GM06990 (cell line): ENCODE measurements at regions not wholly inside any gene's neighbourhood (a gene's known extent, or its start where the extent isn't known, plus 50 kb on each side); places are given as distances from the start of the nearest gene placed in this dataset.

ENCODE experiments used
- DNase-seq: peaks from one replicate; pipeline ENCODE4 v3.0.0-alpha.2; 2011; ENCODE audit not compliant: insufficient read length; ENCODE audit errors: extremely low read depth
- H3K27me3 ChIP-seq: replicated peaks from 2 replicates; pipeline ENCODE4 v1.6.0; 2011; ENCODE audit warnings: low read length; ENCODE audit not compliant: control insufficient read depth, insufficient read depth
- H3K36me3 ChIP-seq: 2 replicates; pipeline ENCODE4 v1.5.1; 2011; ENCODE audit warnings: low read length; ENCODE audit not compliant: control insufficient read depth, insufficient read depth
- H3K4me3 ChIP-seq: replicated peaks from 2 replicates; pipeline ENCODE4 v1.5.1; 2011; ENCODE audit warnings: low read depth, mild to moderate bottlenecking, control low read depth, low read length
- TF ChIP-seq, protein P1 (sequence below): IDR thresholded peaks from 2 replicates; pipeline ENCODE4 v1.5.1; 2011; ENCODE audit warnings: low read length, control low read depth, mild to moderate bottlenecking, inconsistent platforms; ENCODE audit not compliant: insufficient read depth, poor library complexity, severe bottlenecking

DNA sequence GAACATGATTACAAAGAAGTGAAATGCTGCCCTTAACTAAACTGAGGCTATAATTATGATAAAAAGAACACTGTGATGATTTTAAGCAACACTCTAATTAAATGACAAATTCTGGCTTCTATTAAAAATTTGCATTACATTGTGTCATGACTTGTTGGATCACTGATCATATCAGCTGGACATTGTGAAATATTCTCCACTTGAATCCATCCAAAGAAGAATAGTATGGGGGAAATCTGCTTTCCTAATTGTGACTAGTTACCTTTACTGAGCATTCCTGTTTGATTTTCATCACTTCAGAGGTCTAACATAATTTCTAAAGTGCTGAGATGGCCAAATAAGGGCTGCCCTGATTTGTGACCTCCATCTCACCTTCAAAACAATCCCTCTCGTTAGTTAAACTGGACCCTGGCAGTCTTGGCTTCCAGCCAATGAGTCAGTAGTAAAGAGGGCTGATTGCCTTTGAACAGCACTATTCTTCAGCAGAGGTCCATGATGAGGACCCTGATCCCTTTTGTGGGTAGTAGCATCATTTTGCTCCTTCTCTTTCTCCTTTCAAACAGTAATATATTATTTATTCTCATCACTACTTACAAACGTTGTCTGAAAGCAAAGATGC is 53.5 kb upstream of the LEKR1 start:
- Histone ChIP-seq H3K36me3 (no peaks in the 10 kb centered on the region), H3K4me3 (no peak overlapping the region), H3K27me3 (no peaks in the 10 kb centered on the region)
- TF ChIP-seq, protein P1, sequence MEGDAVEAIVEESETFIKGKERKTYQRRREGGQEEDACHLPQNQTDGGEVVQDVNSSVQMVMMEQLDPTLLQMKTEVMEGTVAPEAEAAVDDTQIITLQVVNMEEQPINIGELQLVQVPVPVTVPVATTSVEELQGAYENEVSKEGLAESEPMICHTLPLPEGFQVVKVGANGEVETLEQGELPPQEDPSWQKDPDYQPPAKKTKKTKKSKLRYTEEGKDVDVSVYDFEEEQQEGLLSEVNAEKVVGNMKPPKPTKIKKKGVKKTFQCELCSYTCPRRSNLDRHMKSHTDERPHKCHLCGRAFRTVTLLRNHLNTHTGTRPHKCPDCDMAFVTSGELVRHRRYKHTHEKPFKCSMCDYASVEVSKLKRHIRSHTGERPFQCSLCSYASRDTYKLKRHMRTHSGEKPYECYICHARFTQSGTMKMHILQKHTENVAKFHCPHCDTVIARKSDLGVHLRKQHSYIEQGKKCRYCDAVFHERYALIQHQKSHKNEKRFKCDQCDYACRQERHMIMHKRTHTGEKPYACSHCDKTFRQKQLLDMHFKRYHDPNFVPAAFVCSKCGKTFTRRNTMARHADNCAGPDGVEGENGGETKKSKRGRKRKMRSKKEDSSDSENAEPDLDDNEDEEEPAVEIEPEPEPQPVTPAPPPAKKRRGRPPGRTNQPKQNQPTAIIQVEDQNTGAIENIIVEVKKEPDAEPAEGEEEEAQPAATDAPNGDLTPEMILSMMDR, result no peak
- DNase-seq, result no peak

DNA sequence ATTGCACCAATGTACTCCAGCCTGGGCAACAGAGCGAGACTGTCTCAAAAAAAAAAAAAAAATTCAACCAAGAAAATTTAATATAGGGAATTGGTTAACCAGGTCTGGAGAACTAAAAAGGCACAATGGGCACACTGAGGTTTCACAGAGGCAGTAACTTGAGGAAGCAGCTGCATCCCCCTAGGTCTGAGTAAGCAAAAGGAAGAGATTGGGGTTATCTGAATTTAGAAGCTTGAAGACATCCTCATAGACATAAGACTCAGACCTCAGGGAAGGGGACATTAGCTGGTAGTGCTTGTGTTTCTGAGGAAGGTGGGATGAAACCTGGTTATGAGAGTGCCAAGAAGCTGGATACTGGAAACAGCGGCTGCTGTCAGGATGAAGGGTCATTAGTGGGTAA is 50.1 kb upstream of the LEKR1 start:
- TF ChIP-seq, protein P1, result no peak
- no peak overlapping the region for H3K4me3 ChIP-seq
- DNase-seq, result no peak
- no peaks in the 10 kb centered on the region for H3K27me3 ChIP-seq
- H3K36me3 ChIP-seq, result no peaks in the 10 kb centered on the region
